H1 (cell line): ENCODE measurements at regions not wholly inside any gene's neighbourhood (a gene's known extent, or its start where the extent isn't known, plus 50 kb on each side); places are given as distances from the start of the nearest gene placed in this dataset.

Experiments used
- CTCF ChIA-PET: fragments of 300-600 bp; sonication (Branson Sonifier 250); formaldehyde crosslinking; loops from one replicate; lab custom pipeline; 2021; ENCODE audit not compliant: partially characterized antibody; lab: Charles Lee
- POLR2A ChIA-PET: fragments of 300-600 bp; sonication (Branson Sonifier 250); formaldehyde crosslinking; loops from one replicate; lab custom pipeline; 2021; ENCODE audit warnings: inconsistent platforms; ENCODE audit not compliant: partially characterized antibody; lab: Charles Lee
- DNase-seq, 2 experiments: peaks; one replicate each; pipeline versions ENCODE4 v3.0.0 to v3.0.0-alpha.2; 2010 to 2022; ENCODE audit warnings: low spot score in 2 of 2, low read depth in 1 of 2, mixed read lengths in 1 of 2
- FAIRE-seq: peaks from 2 replicates; lab custom pipeline; 2011; peaks lifted over from hg19 to GRCh38; lab: Jason Lieb, UNC
- H2AFZ ChIP-seq: 2 replicates; pipeline ENCODE4 v1.8.1; 2012; ENCODE audit warnings: low read length, inconsistent platforms
- H2AK5ac ChIP-seq: 2 replicates; pipeline ENCODE4 v1.6.1; 2013; ENCODE audit warnings: low read depth, low read length
- H2BK120ac ChIP-seq: replicated peaks from 2 replicates; pipeline ENCODE3; 2013; ENCODE audit warnings: low read depth, low read length, inconsistent platforms
- H2BK12ac ChIP-seq: 2 replicates; pipeline ENCODE4 v1.6.1; 2013; ENCODE audit warnings: low read depth, low read length
- H2BK15ac ChIP-seq: 2 replicates; pipeline ENCODE4 v1.6.1; 2013; ENCODE audit warnings: low read length
- H2BK20ac ChIP-seq: 2 replicates; pipeline ENCODE4 v1.6.1; 2013; ENCODE audit warnings: low read length
- H2BK5ac ChIP-seq: 2 replicates; pipeline ENCODE4 v1.6.1; 2013; ENCODE audit warnings: low read depth, low read length
- H3K14ac ChIP-seq: 2 replicates; pipeline ENCODE4 v1.6.1; 2013; ENCODE audit warnings: inconsistent platforms; ENCODE audit not compliant: insufficient read length
- H3K18ac ChIP-seq: 2 replicates; pipeline ENCODE4 v1.6.1; 2013; ENCODE audit warnings: low read length; ENCODE audit errors: extremely low read depth
- H3K23ac ChIP-seq: 2 replicates; pipeline ENCODE4 v1.6.1; 2013; ENCODE audit warnings: inconsistent platforms; ENCODE audit not compliant: insufficient read length
- H3K23me2 ChIP-seq: 2 replicates; pipeline ENCODE4 v1.6.1; 2013; ENCODE audit warnings: low read depth, low read length
- H3K27ac ChIP-seq: 2 replicates; pipeline ENCODE4 v1.6.1; 2011; ENCODE audit warnings: low read depth, low read length, inconsistent platforms
- H3K27me3 ChIP-seq, 4 experiments: replicated peaks in 1 of 4; 1 replicate in 1 of 4; 2 replicates in 3 of 4; pipeline versions ENCODE4 v1.6.1 to v1.8.1; 2011 to 2013; ENCODE audit warnings: low read length in 3 of 4, mild to moderate bottlenecking in 3 of 4, inconsistent platforms in 2 of 4, mixed read lengths in 2 of 4, moderate library complexity in 1 of 4; ENCODE audit not compliant: control insufficient read depth in 3 of 4, insufficient read depth in 3 of 4; ENCODE audit errors: extremely low read depth in 1 of 4
- H3K36me3 ChIP-seq, 4 experiments: 2 replicates each; pipeline versions ENCODE4 v1.6.1 to v1.8.1; 2011 to 2013; ENCODE audit warnings: mild to moderate bottlenecking in 4 of 4, low read length in 3 of 4, moderate library complexity in 2 of 4, control low read depth in 1 of 4, inconsistent platforms in 1 of 4; ENCODE audit not compliant: insufficient read depth in 4 of 4, control insufficient read depth in 2 of 4
- H3K4ac ChIP-seq: replicated peaks from 2 replicates; pipeline ENCODE3; 2013; ENCODE audit warnings: low read length, low read depth, mixed read lengths, inconsistent platforms; ENCODE audit not compliant: insufficient read length
- H3K4me1 ChIP-seq, 4 experiments: replicated peaks in 1 of 4; 1 replicate in 1 of 4; 2 replicates in 3 of 4; pipeline versions ENCODE4 v1.6.1 to v1.8.1; 2011 to 2013; ENCODE audit warnings: low read length in 3 of 4, inconsistent platforms in 2 of 4, mixed read lengths in 1 of 4; ENCODE audit not compliant: insufficient read depth in 4 of 4, control insufficient read depth in 3 of 4
- H3K4me2 ChIP-seq, 2 experiments: 2 replicates each; pipeline versions ENCODE4 v1.6.1 to v1.8.1; 2011 to 2013; ENCODE audit warnings: low read depth in 2 of 2, low read length in 2 of 2, control low read depth in 1 of 2, inconsistent platforms in 1 of 2, mild to moderate bottlenecking in 1 of 2; ENCODE audit not compliant: insufficient read depth in 1 of 2
- H3K4me3 ChIP-seq, 4 experiments: fragments of 200-600, 300-600 bp in 1 of 4; sonication (generic), shearing (Covaris generic), sonication (Bioruptor Twin) in 1 of 4; 2 replicates each; pipeline versions ENCODE4 v1.5.1 to v1.8.1; 2011 to 2016; ENCODE audit warnings: low read length in 4 of 4, low read depth in 3 of 4, control low read depth in 2 of 4, inconsistent platforms in 2 of 4, mild to moderate bottlenecking in 2 of 4, mixed read lengths in 1 of 4, moderate library complexity in 1 of 4; ENCODE audit not compliant: insufficient read depth in 2 of 4; ENCODE audit errors: extremely low read depth in 1 of 4
- H3K56ac ChIP-seq: replicated peaks from 2 replicates; pipeline ENCODE3; 2013; ENCODE audit warnings: low read depth, mild to moderate bottlenecking, mixed read lengths, low read length, inconsistent platforms; ENCODE audit not compliant: insufficient read length
- H3K79me1 ChIP-seq: 2 replicates; pipeline ENCODE4 v1.6.1; 2013; ENCODE audit warnings: low read depth, low read length, control low read depth
- H3K79me2 ChIP-seq, 2 experiments: 2 replicates each; pipeline versions ENCODE4 v1.6.1 to v1.8.1; 2012 to 2013; ENCODE audit warnings: low read length in 2 of 2, mild to moderate bottlenecking in 2 of 2, inconsistent platforms in 1 of 2; ENCODE audit not compliant: insufficient read depth in 2 of 2, control insufficient read depth in 1 of 2
- H3K9ac ChIP-seq, 4 experiments: replicated peaks in 1 of 4; 1 replicate in 1 of 4; 2 replicates in 3 of 4; pipeline versions ENCODE4 v1.6.1 to v1.8.1; 2011 to 2013; ENCODE audit warnings: low read depth in 3 of 4, low read length in 3 of 4, control low read depth in 2 of 4, mild to moderate bottlenecking in 2 of 4, moderate library complexity in 2 of 4, inconsistent platforms in 1 of 4; ENCODE audit errors: extremely low read depth in 1 of 4
- H3K9me3 ChIP-seq, 2 experiments: 2 replicates each; pipeline versions ENCODE4 v1.6.1 to v1.8.1; 2012 to 2013; ENCODE audit warnings: mild to moderate bottlenecking in 2 of 2, moderate library complexity in 2 of 2, control low read depth in 1 of 2, inconsistent platforms in 1 of 2, low read depth in 1 of 2, low read length in 1 of 2, mixed read lengths in 1 of 2; ENCODE audit not compliant: insufficient read depth in 2 of 2
- H4K20me1 ChIP-seq, 2 experiments: replicated peaks in 1 of 2; 2 replicates each; pipeline versions ENCODE3 to v1.8.1; 2011 to 2013; ENCODE audit warnings: inconsistent platforms in 2 of 2, low read length in 2 of 2, mild to moderate bottlenecking in 1 of 2; ENCODE audit not compliant: insufficient read depth in 2 of 2, control insufficient read depth in 1 of 2
- H4K5ac ChIP-seq: 2 replicates; pipeline ENCODE4 v1.6.1; 2013; ENCODE audit warnings: low read length, low read depth, mixed read lengths, inconsistent platforms; ENCODE audit not compliant: insufficient read length
- H4K8ac ChIP-seq: 2 replicates; pipeline ENCODE4 v1.8.0; 2013; ENCODE audit warnings: mild to moderate bottlenecking, moderate library complexity, low read length, inconsistent platforms; ENCODE audit not compliant: insufficient read depth; ENCODE audit errors: extremely low read depth
- H4K91ac ChIP-seq: replicated peaks from 2 replicates; pipeline ENCODE3; 2013; ENCODE audit warnings: low read length, mixed read lengths, inconsistent platforms; ENCODE audit not compliant: insufficient read length
- SIX5 ChIP-seq: IDR thresholded peaks from 2 replicates; pipeline ENCODE4 v1.6.1; 2011; ENCODE audit warnings: mild to moderate bottlenecking, low read depth, low read length
- SRF ChIP-seq: IDR thresholded peaks from 2 replicates; pipeline ENCODE4 v1.6.1; 2011; ENCODE audit warnings: mild to moderate bottlenecking, low read depth, low read length, moderate library complexity
- TBP ChIP-seq: IDR thresholded peaks from 2 replicates; pipeline ENCODE4 v1.6.1; 2011; ENCODE audit warnings: low read depth, low read length, improper control_type of control experiment

DNA sequence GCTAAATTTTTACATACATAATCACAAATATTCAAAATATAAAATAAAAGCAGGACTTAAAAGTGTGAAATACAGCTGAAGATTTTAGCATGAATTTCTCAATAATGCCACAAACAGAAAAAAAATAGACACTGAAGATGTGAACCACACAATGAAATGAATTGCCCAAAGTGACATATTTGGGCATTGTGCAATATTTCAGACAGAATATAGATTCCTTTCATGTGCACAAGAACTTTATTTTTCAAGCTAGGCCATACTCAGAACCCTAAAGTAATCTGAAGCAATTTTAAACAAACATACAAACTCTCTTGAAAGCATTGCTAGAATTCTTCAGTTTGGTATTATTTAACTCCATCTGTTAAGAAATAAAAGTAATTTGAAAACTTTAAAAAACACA lies 764.1 kb downstream of the STIM2 start:
- TF ChIP-seq SIX5 (no peak), SRF (no peak), TBP (no peak)
- ChIA-PET CTCF (no interaction called here), POLR2A (no interaction called here)
- H2BK20ac ChIP-seq: no peak overlapping the region
- H3K9ac ChIP-seq: no peak overlapping the region
- no peak overlapping the region for H4K91ac ChIP-seq
- no peak overlapping the region for H4K5ac ChIP-seq
- H3K18ac ChIP-seq: no peak overlapping the region
- H3K4me1 ChIP-seq: peaks cover 0 to 4% (median 0%) of the 10 kb centered on the region in 4 experiments; a peak in 2 of 7 replicates
- H3K23me2 ChIP-seq: no peaks in the 10 kb centered on the region
- DNase-seq (no peak), FAIRE-seq (no peak)
- H2BK120ac ChIP-seq: no peak overlapping the region
- no peak overlapping the region for H3K4me3 ChIP-seq
- H4K20me1 ChIP-seq: no peaks in the 10 kb centered on the region
- H2AK5ac ChIP-seq: no peak overlapping the region
- no peaks in the 10 kb centered on the region for H3K36me3 ChIP-seq
- no peak overlapping the region for H3K23ac ChIP-seq
- H4K8ac ChIP-seq: no peak overlapping the region
- H3K56ac ChIP-seq: no peak overlapping the region
- no peak overlapping the region for H3K27ac ChIP-seq
- no peak overlapping the region for H2BK15ac ChIP-seq
- H3K4me2 ChIP-seq: no peak overlapping the region
- H3K9me3 ChIP-seq: no peaks in the 10 kb centered on the region
- H2AFZ ChIP-seq: no peak overlapping the region
- H3K27me3 ChIP-seq: no peaks in the 10 kb centered on the region
- no peak overlapping the region for H3K4ac ChIP-seq
- H3K79me1 ChIP-seq: no peaks in the 10 kb centered on the region
- no peak overlapping the region for H2BK5ac ChIP-seq
- no peak overlapping the region for H2BK12ac ChIP-seq
- H3K14ac ChIP-seq: no peak overlapping the region
- H3K79me2 ChIP-seq: no peaks in the 10 kb centered on the region
